Astrocyte (in vitro differentiated cells and primary cell): ENCODE measurements at regions not wholly inside any gene's neighbourhood (a gene's known extent, or its start where the extent isn't known, plus 50 kb on each side); places are given as distances from the start of the nearest gene placed in this dataset.

ENCODE experiments used
- DNase-seq: peaks from one replicate; pipeline ENCODE4 v3.0.0-alpha.2; 2010; ENCODE audit warnings: low read depth
- FAIRE-seq: peaks from 2 replicates; lab custom pipeline; 2011; peaks lifted over from hg19 to GRCh38; lab: Jason Lieb, UNC
- H2AFZ ChIP-seq: 2 replicates; pipeline ENCODE4 v1.6.0; 2012; ENCODE audit warnings: low read depth, low read length, inconsistent platforms
- H3K27ac ChIP-seq: 2 replicates; pipeline ENCODE4 v1.5.1; 2011; ENCODE audit warnings: low read depth, low read length, inconsistent platforms
- H3K27me3 ChIP-seq: 2 replicates; pipeline ENCODE4 v1.6.0; 2011; ENCODE audit warnings: low read length, inconsistent platforms; ENCODE audit not compliant: insufficient read depth
- H3K36me3 ChIP-seq: 2 replicates; pipeline ENCODE4 v1.5.1; 2011; ENCODE audit warnings: low read length, inconsistent platforms; ENCODE audit not compliant: insufficient read depth
- H3K4me1 ChIP-seq: 2 replicates; pipeline ENCODE4 v1.5.1; 2011; ENCODE audit warnings: low read length, inconsistent platforms; ENCODE audit not compliant: insufficient read depth
- H3K4me2 ChIP-seq: 2 replicates; pipeline ENCODE4 v1.6.0; 2012; ENCODE audit warnings: low read length, inconsistent platforms
- H3K4me3 ChIP-seq: 2 replicates; pipeline ENCODE4 v1.5.1; 2011; ENCODE audit warnings: low read depth, mild to moderate bottlenecking, low read length, inconsistent platforms; ENCODE audit not compliant: insufficient read depth
- H3K79me2 ChIP-seq: 2 replicates; pipeline ENCODE4 v1.6.0; 2012; ENCODE audit warnings: mild to moderate bottlenecking, low read length, inconsistent platforms; ENCODE audit not compliant: insufficient read depth
- H3K9ac ChIP-seq: 2 replicates; pipeline ENCODE4 v1.6.0; 2012; ENCODE audit warnings: mild to moderate bottlenecking, low read length, inconsistent platforms
- H3K9me3 ChIP-seq: 2 replicates; pipeline ENCODE4 v1.5.1; 2012; ENCODE audit warnings: low read depth, mild to moderate bottlenecking, low read length, inconsistent platforms; ENCODE audit not compliant: insufficient read depth
- H4K20me1 ChIP-seq: 2 replicates; pipeline ENCODE4 v1.6.0; 2012; ENCODE audit warnings: low read length, inconsistent platforms; ENCODE audit not compliant: insufficient read depth
- H3K27ac Mint-ChIP-seq: one replicate; pipeline ENCODE4 v1.8.0; 2021; ENCODE audit warnings: mild to moderate bottlenecking, mixed read lengths; ENCODE audit not compliant: unreplicated experiment
- H3K27me3 Mint-ChIP-seq: one replicate; pipeline ENCODE4 v1.8.0; 2021; ENCODE audit warnings: low read depth, mixed read lengths; ENCODE audit not compliant: unreplicated experiment
- H3K36me3 Mint-ChIP-seq: one replicate; pipeline ENCODE4 v1.8.0; 2021; ENCODE audit warnings: low read depth, mixed read lengths; ENCODE audit not compliant: unreplicated experiment
- H3K4me1 Mint-ChIP-seq: one replicate; pipeline ENCODE4 v1.8.0; 2021; ENCODE audit warnings: low read depth, mixed read lengths; ENCODE audit not compliant: unreplicated experiment
- H3K4me3 Mint-ChIP-seq: one replicate; pipeline ENCODE4 v1.8.0; 2021; ENCODE audit warnings: mild to moderate bottlenecking, moderate library complexity, mixed read lengths; ENCODE audit not compliant: unreplicated experiment
- H3K9me3 Mint-ChIP-seq: one replicate; pipeline ENCODE4 v1.8.0; 2021; ENCODE audit warnings: mild to moderate bottlenecking, mixed read lengths; ENCODE audit not compliant: unreplicated experiment
- CTCF ChIP-seq: IDR thresholded peaks from 2 replicates; pipeline ENCODE4 v1.5.1; 2011; ENCODE audit warnings: low read depth, mild to moderate bottlenecking, inconsistent platforms, low read length, moderate library complexity; ENCODE audit not compliant: insufficient read depth
- EZH2 ChIP-seq: IDR thresholded peaks from 2 replicates; pipeline ENCODE4 v1.6.1; 2012; ENCODE audit warnings: mild to moderate bottlenecking, low read length, inconsistent platforms; ENCODE audit not compliant: insufficient read depth

- H2AFZ ChIP-seq = no peak overlapping the region
- Mint-ChIP-seq H3K27me3 (no peaks in the 10 kb centered on the region), H3K9me3 (no peaks in the 10 kb centered on the region), H3K4me1 (peaks cover 2% of the 10 kb centered on the region), H3K36me3 (no peaks in the 10 kb centered on the region), H3K27ac (no peak overlapping the region), H3K4me3 (no peak overlapping the region)
- H3K4me2 ChIP-seq = no peak overlapping the region
- H3K27ac ChIP-seq = no peak overlapping the region
- H3K27me3 ChIP-seq = no peaks in the 10 kb centered on the region
- H3K4me3 ChIP-seq = no peak overlapping the region
- no peak for DNase-seq
- FAIRE-seq = no peak
- H4K20me1 ChIP-seq = no peaks in the 10 kb centered on the region
- H3K9me3 ChIP-seq = no peaks in the 10 kb centered on the region
- no peaks in the 10 kb centered on the region for H3K4me1 ChIP-seq
- TF ChIP-seq CTCF = no peak
- TF ChIP-seq EZH2 = no peak
- H3K79me2 ChIP-seq = no peaks in the 10 kb centered on the region
- no peaks in the 10 kb centered on the region for H3K36me3 ChIP-seq
- H3K9ac ChIP-seq = no peak overlapping the region
Observed at GRCh38 chr9:1732670-1733069, 282.5 kb upstream of the SMARCA2 start.

GRCh38 chr9:1738511-1739100 is 276.5 kb upstream of the SMARCA2 start:
- no peak overlapping the region for H3K4me3 ChIP-seq
- DNase-seq (no peak), FAIRE-seq (no peak)
- H3K4me1 Mint-ChIP-seq = no peaks in the 10 kb centered on the region
- no peak overlapping the region for H3K9ac ChIP-seq
- H3K4me3 Mint-ChIP-seq = no peak overlapping the region
- no peaks in the 10 kb centered on the region for H3K79me2 ChIP-seq
- no peak overlapping the region for H3K27ac ChIP-seq
- H3K9me3 ChIP-seq = peaks cover 3% of the 10 kb centered on the region
- H3K4me2 ChIP-seq = no peak overlapping the region
- no peaks in the 10 kb centered on the region for H3K27me3 ChIP-seq
- H2AFZ ChIP-seq = no peak overlapping the region
- H4K20me1 ChIP-seq = no peaks in the 10 kb centered on the region
- H3K27ac Mint-ChIP-seq = no peak overlapping the region
- H3K9me3 Mint-ChIP-seq = peaks cover 3% of the 10 kb centered on the region
- TF ChIP-seq CTCF = no peak
- no peak for TF ChIP-seq EZH2
- H3K36me3 Mint-ChIP-seq = no peaks in the 10 kb centered on the region
- H3K36me3 ChIP-seq = no peaks in the 10 kb centered on the region
- peaks cover 1% of the 10 kb centered on the region for H3K27me3 Mint-ChIP-seq
- no peaks in the 10 kb centered on the region for H3K4me1 ChIP-seq

GRCh38 chr9:1743121-1743960 is 271.8 kb upstream of the SMARCA2 start:
- DNase-seq (no peak), FAIRE-seq (no peak)
- H3K4me3 ChIP-seq = no peak overlapping the region
- no peak overlapping the region for H3K27ac ChIP-seq
- peaks cover 1% of the 10 kb centered on the region for H3K9me3 Mint-ChIP-seq
- H2AFZ ChIP-seq = no peak overlapping the region
- no peaks in the 10 kb centered on the region for H3K36me3 ChIP-seq
- H3K36me3 Mint-ChIP-seq = no peaks in the 10 kb centered on the region
- no peak overlapping the region for H3K9ac ChIP-seq
- H3K27me3 ChIP-seq = no peaks in the 10 kb centered on the region
- no peak overlapping the region for H3K4me2 ChIP-seq
- peaks cover 11% of the 10 kb centered on the region for H3K27me3 Mint-ChIP-seq
- H3K4me1 Mint-ChIP-seq = no peaks in the 10 kb centered on the region
- H4K20me1 ChIP-seq = no peaks in the 10 kb centered on the region
- no peaks in the 10 kb centered on the region for H3K4me1 ChIP-seq
- no peak overlapping the region for H3K4me3 Mint-ChIP-seq
- no peaks in the 10 kb centered on the region for H3K9me3 ChIP-seq
- no peak overlapping the region for H3K27ac Mint-ChIP-seq
- TF ChIP-seq CTCF (no peak), EZH2 (no peak)
- no peaks in the 10 kb centered on the region for H3K79me2 ChIP-seq
